ENCODE measurements at regions not wholly inside any gene's neighbourhood (a gene's known extent, or its start where the extent isn't known, plus 50 kb on each side); places are given as distances from the start of the nearest gene placed in this dataset.
"Not testable (repeated sequence)": the region's sequence is repeated elsewhere in the genome, so short reads cannot be mapped to it uniquely, and the experiment has no call there.

DNA sequence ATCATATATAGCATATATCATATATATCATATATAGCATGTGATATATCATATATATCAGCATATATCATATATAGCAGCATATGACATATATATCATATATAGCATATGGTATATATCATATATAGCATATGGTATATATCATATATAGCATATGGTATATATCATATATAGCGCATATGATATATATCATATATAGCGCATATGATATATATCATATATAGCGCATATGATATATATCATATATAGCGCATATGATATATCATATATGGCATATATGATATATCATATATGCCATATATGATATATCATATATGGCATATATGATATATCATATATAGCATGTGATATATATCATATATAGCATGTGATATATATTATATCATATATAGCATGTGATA is 680.4 kb upstream of the HS3ST1 start:
- TF ChIP-seq TAF1 (IDR thresholded peaks at IDR 0.05; ENCODE audit: low read depth, low read length); POLR2AphosphoS5 (IDR thresholded peaks at IDR 0.05; ENCODE audit: low read depth, low read length); POLR2A (IDR thresholded peaks at IDR 0.05; ENCODE audit: control extremely low read depth in 1 of 2, low read depth in 2 of 2, low read length in 2 of 2); MAFK (IDR thresholded peaks at IDR 0.05; ENCODE audit: low read depth, low read length); EZH2 (IDR thresholded peaks at IDR 0.05; ENCODE audit: low read depth, low read length, severe bottlenecking); HDAC6 (IDR thresholded peaks at IDR 0.05; ENCODE audit: low read depth, low read length); TCF12 (IDR thresholded peaks at IDR 0.05; ENCODE audit: low read depth, low read length); SIN3A (conservative IDR thresholded peaks at IDR 0.05 in 1 of 2, IDR thresholded peaks at IDR 0.05 in 1 of 2; ENCODE audit: low read depth in 1 of 2, low read length in 2 of 2); GTF2F1 (IDR thresholded peaks at IDR 0.05; ENCODE audit: borderline replicate concordance, low read depth, low read length); SP1 (IDR thresholded peaks at IDR 0.05; ENCODE audit: low read depth, low read length); JUND (IDR thresholded peaks at IDR 0.05; ENCODE audit: low read length): not testable (repeated sequence)
- TF ChIP-seq, protein P1, sequence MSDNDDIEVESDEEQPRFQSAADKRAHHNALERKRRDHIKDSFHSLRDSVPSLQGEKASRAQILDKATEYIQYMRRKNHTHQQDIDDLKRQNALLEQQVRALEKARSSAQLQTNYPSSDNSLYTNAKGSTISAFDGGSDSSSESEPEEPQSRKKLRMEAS (IDR thresholded peaks at IDR 0.05), result not testable (repeated sequence)
- TF ChIP-seq, protein P2, sequence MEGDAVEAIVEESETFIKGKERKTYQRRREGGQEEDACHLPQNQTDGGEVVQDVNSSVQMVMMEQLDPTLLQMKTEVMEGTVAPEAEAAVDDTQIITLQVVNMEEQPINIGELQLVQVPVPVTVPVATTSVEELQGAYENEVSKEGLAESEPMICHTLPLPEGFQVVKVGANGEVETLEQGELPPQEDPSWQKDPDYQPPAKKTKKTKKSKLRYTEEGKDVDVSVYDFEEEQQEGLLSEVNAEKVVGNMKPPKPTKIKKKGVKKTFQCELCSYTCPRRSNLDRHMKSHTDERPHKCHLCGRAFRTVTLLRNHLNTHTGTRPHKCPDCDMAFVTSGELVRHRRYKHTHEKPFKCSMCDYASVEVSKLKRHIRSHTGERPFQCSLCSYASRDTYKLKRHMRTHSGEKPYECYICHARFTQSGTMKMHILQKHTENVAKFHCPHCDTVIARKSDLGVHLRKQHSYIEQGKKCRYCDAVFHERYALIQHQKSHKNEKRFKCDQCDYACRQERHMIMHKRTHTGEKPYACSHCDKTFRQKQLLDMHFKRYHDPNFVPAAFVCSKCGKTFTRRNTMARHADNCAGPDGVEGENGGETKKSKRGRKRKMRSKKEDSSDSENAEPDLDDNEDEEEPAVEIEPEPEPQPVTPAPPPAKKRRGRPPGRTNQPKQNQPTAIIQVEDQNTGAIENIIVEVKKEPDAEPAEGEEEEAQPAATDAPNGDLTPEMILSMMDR (IDR thresholded peaks at IDR 0.05; ENCODE audit: control extremely low read depth in 1 of 3, insufficient read depth in 1 of 3, low read depth in 1 of 3, low read length in 3 of 3), result not testable (repeated sequence)
